ENCODE measurements at regions not wholly inside any gene's neighbourhood (a gene's known extent, or its start where the extent isn't known, plus 50 kb on each side); places are given as distances from the start of the nearest gene placed in this dataset.

- Histone ChIP-seq H3K27ac (replicated peaks; ENCODE audit: low read length) (no peak overlapping the region), H2AK5ac (ENCODE audit: low read depth, low read length) (no peak overlapping the region), H2AFZ (ENCODE audit: low read length) (no peak overlapping the region), H3K36me3 (replicated peaks in 1 of 2; ENCODE audit: control insufficient read depth in 2 of 2, insufficient read depth in 2 of 2, low read length in 2 of 2) (no peaks in the 10 kb centered on the region), H2BK120ac (ENCODE audit: low read depth, low read length) (no peak overlapping the region), H3K4ac (ENCODE audit: low read length) (no peak overlapping the region), H2BK12ac (ENCODE audit: low read length) (no peak overlapping the region), H3K27me3 (ENCODE audit: control insufficient read depth in 3 of 3, insufficient read depth in 3 of 3, low read depth in 1 of 3, low read length in 3 of 3) (no peaks in the 10 kb centered on the region), H2BK15ac (ENCODE audit: low read length) (no peak overlapping the region), H4K8ac (ENCODE audit: low read depth, low read length) (no peak overlapping the region), H3K79me1 (ENCODE audit: low read depth, low read length) (no peaks in the 10 kb centered on the region), H3K4me2 (ENCODE audit: insufficient read depth, low read length, poor library complexity, severe bottlenecking) (no peak overlapping the region), H3K23ac (ENCODE audit: low read depth, low read length, poor library complexity) (no peak overlapping the region), H3K14ac (ENCODE audit: low read length) (no peak overlapping the region), H3K9ac (ENCODE audit: low read depth, low read length, poor library complexity) (no peak overlapping the region), H2BK5ac (ENCODE audit: low read length) (no peak overlapping the region), H4K91ac (ENCODE audit: low read depth, low read length, poor library complexity) (no peak overlapping the region), H3K9me3 (replicated peaks in 1 of 2; ENCODE audit: control insufficient read depth in 2 of 2, insufficient read depth in 1 of 2, low read depth in 1 of 2, low read length in 2 of 2) (no peaks in the 10 kb centered on the region), H3K18ac (ENCODE audit: low read length) (no peak overlapping the region), H3K4me1 (ENCODE audit: control insufficient read depth in 2 of 2, insufficient read depth in 1 of 2, low read depth in 1 of 2, low read length in 2 of 2) (no peaks in the 10 kb centered on the region), H3K4me3 (ENCODE audit: low read length in 2 of 2) (no peak overlapping the region)
- DNase-seq (ENCODE audit: low spot score): no peak
- no CpG with 5 or more reads among the region's 2 CpGs for WGBS, 2 donors (ENCODE audit: extremely low coverage in 2 of 2, insufficient read length in 2 of 2, insufficient replicate concordance in 1 of 2)
These were observed 120.2 kb upstream of the NCAM2 start for GRCh38 chr21:20877976-20878375.

- Histone ChIP-seq H4K91ac (ENCODE audit: low read depth, low read length, poor library complexity) (no peak overlapping the region), H3K27ac (replicated peaks; ENCODE audit: low read length) (no peak overlapping the region), H2AK5ac (ENCODE audit: low read depth, low read length) (no peak overlapping the region), H3K9me3 (replicated peaks in 1 of 2; ENCODE audit: control insufficient read depth in 2 of 2, insufficient read depth in 1 of 2, low read depth in 1 of 2, low read length in 2 of 2) (no peaks in the 10 kb centered on the region), H3K4me1 (ENCODE audit: control insufficient read depth in 2 of 2, insufficient read depth in 1 of 2, low read depth in 1 of 2, low read length in 2 of 2) (no peaks in the 10 kb centered on the region), H3K14ac (ENCODE audit: low read length) (no peak overlapping the region), H3K4me2 (ENCODE audit: insufficient read depth, low read length, poor library complexity, severe bottlenecking) (no peak overlapping the region), H3K18ac (ENCODE audit: low read length) (no peak overlapping the region), H4K8ac (ENCODE audit: low read depth, low read length) (no peak overlapping the region), H3K9ac (ENCODE audit: low read depth, low read length, poor library complexity) (no peak overlapping the region), H3K36me3 (replicated peaks in 1 of 2; ENCODE audit: control insufficient read depth in 2 of 2, insufficient read depth in 2 of 2, low read length in 2 of 2) (no peaks in the 10 kb centered on the region), H2BK5ac (ENCODE audit: low read length) (no peak overlapping the region), H2BK15ac (ENCODE audit: low read length) (no peak overlapping the region), H2BK120ac (ENCODE audit: low read depth, low read length) (no peak overlapping the region), H3K23ac (ENCODE audit: low read depth, low read length, poor library complexity) (no peak overlapping the region), H3K4ac (ENCODE audit: low read length) (no peak overlapping the region), H2BK12ac (ENCODE audit: low read length) (no peak overlapping the region), H2AFZ (ENCODE audit: low read length) (no peak overlapping the region), H3K4me3 (ENCODE audit: low read length in 2 of 2) (no peak overlapping the region), H3K27me3 (ENCODE audit: control insufficient read depth in 3 of 3, insufficient read depth in 3 of 3, low read depth in 1 of 3, low read length in 3 of 3) (no peaks in the 10 kb centered on the region), H3K79me1 (ENCODE audit: low read depth, low read length) (no peaks in the 10 kb centered on the region)
- peak; percentile 44 for DNase-seq (ENCODE audit: low spot score)
- no CpG with 5 or more reads among the region's 9 CpGs for WGBS, 2 donors (ENCODE audit: extremely low coverage in 2 of 2, insufficient read length in 2 of 2, insufficient replicate concordance in 1 of 2)
These were observed 115.5 kb upstream of the NCAM2 start for GRCh38 chr21:20882462-20883407.

GRCh38 chr21:20883408-20883800, 114.8 kb upstream of the NCAM2 start:
- Histone ChIP-seq H3K4me3 (ENCODE audit: low read length in 2 of 2) (no peak overlapping the region), H3K4ac (ENCODE audit: low read length) (no peak overlapping the region), H4K8ac (ENCODE audit: low read depth, low read length) (no peak overlapping the region), H3K27ac (replicated peaks; ENCODE audit: low read length) (no peak overlapping the region), H3K36me3 (replicated peaks in 1 of 2; ENCODE audit: control insufficient read depth in 2 of 2, insufficient read depth in 2 of 2, low read length in 2 of 2) (no peaks in the 10 kb centered on the region), H3K4me1 (ENCODE audit: control insufficient read depth in 2 of 2, insufficient read depth in 1 of 2, low read depth in 1 of 2, low read length in 2 of 2) (no peaks in the 10 kb centered on the region), H3K27me3 (ENCODE audit: control insufficient read depth in 3 of 3, insufficient read depth in 3 of 3, low read depth in 1 of 3, low read length in 3 of 3) (no peaks in the 10 kb centered on the region), H3K18ac (ENCODE audit: low read length) (no peak overlapping the region), H3K9ac (ENCODE audit: low read depth, low read length, poor library complexity) (no peak overlapping the region), H3K14ac (ENCODE audit: low read length) (no peak overlapping the region), H3K23ac (ENCODE audit: low read depth, low read length, poor library complexity) (no peak overlapping the region), H2BK5ac (ENCODE audit: low read length) (no peak overlapping the region), H4K91ac (ENCODE audit: low read depth, low read length, poor library complexity) (no peak overlapping the region), H2BK15ac (ENCODE audit: low read length) (no peak overlapping the region), H3K79me1 (ENCODE audit: low read depth, low read length) (no peaks in the 10 kb centered on the region), H3K4me2 (ENCODE audit: insufficient read depth, low read length, poor library complexity, severe bottlenecking) (no peak overlapping the region), H2BK120ac (ENCODE audit: low read depth, low read length) (no peak overlapping the region), H2AFZ (ENCODE audit: low read length) (no peak overlapping the region), H2AK5ac (ENCODE audit: low read depth, low read length) (no peak overlapping the region), H3K9me3 (replicated peaks in 1 of 2; ENCODE audit: control insufficient read depth in 2 of 2, insufficient read depth in 1 of 2, low read depth in 1 of 2, low read length in 2 of 2) (no peaks in the 10 kb centered on the region), H2BK12ac (ENCODE audit: low read length) (no peak overlapping the region)
- no peak for DNase-seq (ENCODE audit: low spot score)
- no CpG with 5 or more reads among the region's 4 CpGs for WGBS, 2 donors (ENCODE audit: extremely low coverage in 2 of 2, insufficient read length in 2 of 2, insufficient replicate concordance in 1 of 2)

- no peak overlapping the region for H2BK15ac ChIP-seq (ENCODE audit: low read length)
- H3K4me3 ChIP-seq (ENCODE audit: low read length in 2 of 2): no peak overlapping the region
- H3K4me1 ChIP-seq (ENCODE audit: control insufficient read depth in 2 of 2, insufficient read depth in 1 of 2, low read depth in 1 of 2, low read length in 2 of 2): no peaks in the 10 kb centered on the region
- no peak overlapping the region for H3K14ac ChIP-seq (ENCODE audit: low read length)
- no peak overlapping the region for H2BK12ac ChIP-seq (ENCODE audit: low read length)
- H3K18ac ChIP-seq (ENCODE audit: low read length): no peak overlapping the region
- H2AK5ac ChIP-seq (ENCODE audit: low read depth, low read length): no peak overlapping the region
- DNase-seq (ENCODE audit: low spot score): no peak
- H3K27ac ChIP-seq (replicated peaks; ENCODE audit: low read length): no peak overlapping the region
- H3K9me3 ChIP-seq (replicated peaks in 1 of 2; ENCODE audit: control insufficient read depth in 2 of 2, insufficient read depth in 1 of 2, low read depth in 1 of 2, low read length in 2 of 2): no peaks in the 10 kb centered on the region
- no peaks in the 10 kb centered on the region for H3K79me1 ChIP-seq (ENCODE audit: low read depth, low read length)
- WGBS, 2 donors (ENCODE audit: extremely low coverage in 2 of 2, insufficient read length in 2 of 2, insufficient replicate concordance in 1 of 2): no CpG with 5 or more reads among the region's 2 CpGs
- H3K27me3 ChIP-seq (ENCODE audit: control insufficient read depth in 3 of 3, insufficient read depth in 3 of 3, low read depth in 1 of 3, low read length in 3 of 3): no peaks in the 10 kb centered on the region
- no peak overlapping the region for H2BK5ac ChIP-seq (ENCODE audit: low read length)
- no peak overlapping the region for H3K4me2 ChIP-seq (ENCODE audit: insufficient read depth, low read length, poor library complexity, severe bottlenecking)
- H3K23ac ChIP-seq (ENCODE audit: low read depth, low read length, poor library complexity): no peak overlapping the region
- no peaks in the 10 kb centered on the region for H3K36me3 ChIP-seq (replicated peaks in 1 of 2; ENCODE audit: control insufficient read depth in 2 of 2, insufficient read depth in 2 of 2, low read length in 2 of 2)
- H4K8ac ChIP-seq (ENCODE audit: low read depth, low read length): no peak overlapping the region
- H2AFZ ChIP-seq (ENCODE audit: low read length): no peak overlapping the region
- no peak overlapping the region for H2BK120ac ChIP-seq (ENCODE audit: low read depth, low read length)
- no peak overlapping the region for H3K9ac ChIP-seq (ENCODE audit: low read depth, low read length, poor library complexity)
- no peak overlapping the region for H4K91ac ChIP-seq (ENCODE audit: low read depth, low read length, poor library complexity)
- no peak overlapping the region for H3K4ac ChIP-seq (ENCODE audit: low read length)
These were observed 95.7 kb upstream of the NCAM2 start for GRCh38 chr21:20902511-20902910.

All from neuronal stem cell (in vitro differentiated cells).